ENCODE measurements at regions not wholly inside any gene's neighbourhood (a gene's known extent, or its start where the extent isn't known, plus 50 kb on each side); places are given as distances from the start of the nearest gene placed in this dataset.
"Not testable (repeated sequence)": the region's sequence is repeated elsewhere in the genome, so short reads cannot be mapped to it uniquely, and the experiment has no call there.

DNA sequence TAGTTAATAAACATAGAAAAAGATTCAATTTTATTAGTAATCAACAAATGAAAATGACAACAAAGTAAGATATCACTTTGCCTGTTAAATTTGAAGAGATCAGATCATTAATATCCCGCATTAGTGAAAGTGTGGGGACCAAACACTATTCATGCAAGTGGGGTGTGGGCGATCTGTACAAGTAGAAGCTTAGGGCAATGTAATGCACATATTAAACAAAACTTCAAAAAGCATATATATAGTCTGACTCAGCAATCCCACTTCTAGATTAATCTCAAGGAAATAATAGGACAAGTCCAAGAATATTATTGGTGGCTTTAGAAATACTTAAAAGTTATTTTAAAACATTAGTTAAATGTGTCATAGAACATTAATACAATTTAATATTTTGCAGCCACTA, 188.5 kb downstream of the LRRC70 start:
- Histone ChIP-seq H3K36me3 (no peaks in the 10 kb centered on the region), H3K9me3 (no peaks in the 10 kb centered on the region), H3K27ac (no peak overlapping the region), H3K4me3 (no peak overlapping the region), H3K27me3 (no peaks in the 10 kb centered on the region), H3K4me1 (no peaks in the 10 kb centered on the region)
- TF ChIP-seq POLR2A (IDR thresholded peaks at IDR 0.05): no peak
- TF ChIP-seq, protein P1, sequence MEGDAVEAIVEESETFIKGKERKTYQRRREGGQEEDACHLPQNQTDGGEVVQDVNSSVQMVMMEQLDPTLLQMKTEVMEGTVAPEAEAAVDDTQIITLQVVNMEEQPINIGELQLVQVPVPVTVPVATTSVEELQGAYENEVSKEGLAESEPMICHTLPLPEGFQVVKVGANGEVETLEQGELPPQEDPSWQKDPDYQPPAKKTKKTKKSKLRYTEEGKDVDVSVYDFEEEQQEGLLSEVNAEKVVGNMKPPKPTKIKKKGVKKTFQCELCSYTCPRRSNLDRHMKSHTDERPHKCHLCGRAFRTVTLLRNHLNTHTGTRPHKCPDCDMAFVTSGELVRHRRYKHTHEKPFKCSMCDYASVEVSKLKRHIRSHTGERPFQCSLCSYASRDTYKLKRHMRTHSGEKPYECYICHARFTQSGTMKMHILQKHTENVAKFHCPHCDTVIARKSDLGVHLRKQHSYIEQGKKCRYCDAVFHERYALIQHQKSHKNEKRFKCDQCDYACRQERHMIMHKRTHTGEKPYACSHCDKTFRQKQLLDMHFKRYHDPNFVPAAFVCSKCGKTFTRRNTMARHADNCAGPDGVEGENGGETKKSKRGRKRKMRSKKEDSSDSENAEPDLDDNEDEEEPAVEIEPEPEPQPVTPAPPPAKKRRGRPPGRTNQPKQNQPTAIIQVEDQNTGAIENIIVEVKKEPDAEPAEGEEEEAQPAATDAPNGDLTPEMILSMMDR (IDR thresholded peaks at IDR 0.05): no peak
- DNase-seq: no peak

GRCh38 chr5:62762503-62762902, 183.9 kb downstream of the LRRC70 start:
- no peak overlapping the region for H3K27ac ChIP-seq
- no peaks in the 10 kb centered on the region for H3K27me3 ChIP-seq
- H3K4me1 ChIP-seq: no peaks in the 10 kb centered on the region
- TF ChIP-seq, protein P1 (IDR thresholded peaks at IDR 0.05): no peak
- TF ChIP-seq POLR2A (IDR thresholded peaks at IDR 0.05): no peak
- no peak overlapping the region for H3K4me3 ChIP-seq
- H3K36me3 ChIP-seq: no peaks in the 10 kb centered on the region
- no peaks in the 10 kb centered on the region for H3K9me3 ChIP-seq
- no peak for DNase-seq

GRCh38 chr5:62757686-62758085, 179.1 kb downstream of the LRRC70 start:
- not testable (repeated sequence) for H3K9me3 ChIP-seq, H3K4me3 ChIP-seq, H3K36me3 ChIP-seq, H3K27me3 ChIP-seq, H3K4me1 ChIP-seq, DNase-seq, H3K27ac ChIP-seq

GRCh38 chr5:62752998-62753367, 174.4 kb downstream of the LRRC70 start:
- not testable (repeated sequence) for H3K9me3 ChIP-seq, H3K4me3 ChIP-seq, H3K36me3 ChIP-seq, H3K27ac ChIP-seq, DNase-seq, H3K27me3 ChIP-seq, H3K4me1 ChIP-seq

DNA sequence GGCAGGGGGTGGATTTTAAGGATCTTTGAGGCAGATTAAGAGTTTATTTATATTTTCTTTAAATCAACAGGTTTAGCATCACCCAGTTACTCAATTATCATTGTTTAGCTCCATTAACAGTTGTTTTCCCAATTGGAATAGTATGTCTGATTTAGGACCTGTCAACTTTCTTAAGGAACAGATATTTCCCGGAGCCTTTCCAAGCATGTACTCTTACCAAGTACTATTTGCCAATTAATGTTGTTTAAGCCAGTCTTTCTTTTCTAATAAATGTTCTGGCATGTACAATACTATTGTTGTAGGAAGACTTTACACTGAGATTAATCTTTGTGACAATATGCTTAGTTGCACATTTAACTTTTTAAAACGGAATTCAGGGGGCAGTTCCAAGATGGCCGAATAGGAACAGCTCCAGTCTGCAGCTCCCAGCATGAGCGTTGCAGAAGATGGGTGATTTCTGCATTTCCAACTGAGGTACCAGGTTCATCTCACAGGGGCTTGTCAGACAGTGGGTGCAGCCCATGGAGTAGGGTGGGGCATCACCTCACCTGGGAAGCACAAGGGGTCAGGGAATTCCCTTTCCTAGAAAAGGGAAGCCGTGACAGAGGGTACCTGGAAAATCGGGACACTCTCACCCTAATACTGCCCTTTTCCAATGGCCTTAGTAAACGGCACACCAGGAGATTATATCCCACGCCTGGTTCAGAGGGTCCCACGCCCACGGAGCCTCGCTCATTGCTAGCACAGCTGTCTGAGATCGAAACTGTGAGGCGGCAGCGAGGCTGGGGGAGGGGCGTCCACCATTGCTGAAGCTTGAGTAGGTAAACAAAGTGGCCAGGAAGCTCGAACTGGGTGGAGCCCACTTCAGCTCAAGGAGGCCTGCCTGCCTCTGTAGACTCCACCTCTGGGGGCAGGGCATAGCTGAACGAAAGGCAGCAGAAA, 173.7 kb downstream of the LRRC70 start:
- DNase-seq, H3K9me3 ChIP-seq, H3K36me3 ChIP-seq, H3K4me3 ChIP-seq, H3K4me1 ChIP-seq, H3K27me3 ChIP-seq, H3K27ac ChIP-seq: not testable (repeated sequence)

DNA sequence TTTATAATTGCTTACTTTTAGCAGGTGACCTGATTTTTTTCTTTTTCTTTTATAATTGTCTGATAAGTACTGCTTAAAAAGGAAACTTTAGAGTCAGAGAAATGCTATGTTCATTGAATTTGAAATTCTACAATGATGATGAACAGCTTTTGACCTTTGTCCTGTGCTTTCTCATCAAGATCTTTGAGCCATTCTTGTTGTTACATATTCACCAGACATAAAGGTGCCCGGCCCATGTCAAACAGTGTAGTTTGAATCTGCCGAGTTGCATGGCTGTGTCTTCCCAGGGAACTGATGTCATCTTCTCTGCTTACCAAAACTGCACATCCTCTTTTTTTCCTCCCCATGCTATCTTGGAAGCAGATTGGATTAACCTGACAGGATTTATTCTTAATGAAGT, 163.6 kb downstream of the LRRC70 start:
- no peaks in the 10 kb centered on the region for H3K36me3 ChIP-seq
- no peaks in the 10 kb centered on the region for H3K27me3 ChIP-seq
- no peak overlapping the region for H3K27ac ChIP-seq
- no peaks in the 10 kb centered on the region for H3K4me1 ChIP-seq
- no peak overlapping the region for H3K4me3 ChIP-seq
- TF ChIP-seq POLR2A (IDR thresholded peaks at IDR 0.05): no peak
- TF ChIP-seq, protein P1 (IDR thresholded peaks at IDR 0.05): no peak
- H3K9me3 ChIP-seq: no peaks in the 10 kb centered on the region
- DNase-seq: peak in 1 of 3 donors; percentile 46

DNA sequence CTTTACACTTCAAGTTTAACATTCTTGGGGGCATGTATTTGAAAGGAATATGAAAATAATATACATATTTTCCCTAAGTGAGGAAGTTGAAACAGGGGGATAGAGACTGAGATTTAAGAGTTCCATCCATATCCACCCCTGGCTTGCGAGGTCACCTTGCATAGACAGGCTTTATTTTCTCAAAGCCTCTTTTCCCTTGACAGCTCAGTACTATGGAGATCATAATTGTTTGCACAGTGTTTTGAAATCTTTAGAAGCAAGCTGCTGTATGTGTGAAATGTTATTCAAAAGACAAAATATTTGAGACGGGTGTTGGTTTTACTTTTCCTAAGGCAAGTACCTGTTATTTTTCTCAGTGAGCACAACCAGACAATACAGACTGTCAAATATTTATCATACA, 163.1 kb downstream of the LRRC70 start:
- Histone ChIP-seq H3K36me3 (no peaks in the 10 kb centered on the region), H3K27ac (no peak overlapping the region), H3K4me3 (no peak overlapping the region), H3K27me3 (no peaks in the 10 kb centered on the region), H3K9me3 (no peaks in the 10 kb centered on the region), H3K4me1 (no peaks in the 10 kb centered on the region)
- TF ChIP-seq, protein P1 (IDR thresholded peaks at IDR 0.05): no peak
- no peak for TF ChIP-seq POLR2A (IDR thresholded peaks at IDR 0.05)
- DNase-seq: no peak

Data from Peyer's patch (tissue), 4 donors.